ENCODE measurements at regions not wholly inside any gene's neighbourhood (a gene's known extent, or its start where the extent isn't known, plus 50 kb on each side); places are given as distances from the start of the nearest gene placed in this dataset.

GRCh38 chr3:127444761-127445160 lies 145.8 kb downstream of the TPRA1 start:
- no peak for TF ChIP-seq CTCF (IDR thresholded peaks at IDR 0.05)
- TF ChIP-seq EZH2 (IDR thresholded peaks at IDR 0.05; ENCODE audit: borderline replicate concordance, insufficient read depth, low read depth, low read length, poor library complexity, severe bottlenecking) = no peak
